ENCODE measurements at regions not wholly inside any gene's neighbourhood (a gene's known extent, or its start where the extent isn't known, plus 50 kb on each side); places are given as distances from the start of the nearest gene placed in this dataset.
"Not testable (repeated sequence)": the region's sequence is repeated elsewhere in the genome, so short reads cannot be mapped to it uniquely, and the experiment has no call there.

- DNase-seq: no peak
Measured at GRCh38 chr13:87878706-87879105, 207.5 kb downstream of the SLITRK5 start.

GRCh38 chr13:87884884-87885283 lies 213.7 kb downstream of the SLITRK5 start:
- no peak for DNase-seq

- no peak for DNase-seq
Measured at GRCh38 chr13:87887459-87888123, 216.4 kb downstream of the SLITRK5 start.

GRCh38 chr13:87889254-87889653 lies 218.1 kb downstream of the SLITRK5 start:
- no peak for DNase-seq

- no peak for DNase-seq
Measured at GRCh38 chr13:87893186-87893585, 222.0 kb downstream of the SLITRK5 start.

- no peak for DNase-seq
Measured at GRCh38 chr13:87894059-87894458, 222.9 kb downstream of the SLITRK5 start.

- no peak for DNase-seq
Measured at GRCh38 chr13:87903553-87903952, 232.4 kb downstream of the SLITRK5 start.

GRCh38 chr13:87906411-87906810 lies 235.2 kb downstream of the SLITRK5 start:
- no peak for DNase-seq

- no peak for DNase-seq
Measured at GRCh38 chr13:87907202-87907601, 236.0 kb downstream of the SLITRK5 start.

GRCh38 chr13:87919956-87920355 lies 248.8 kb downstream of the SLITRK5 start:
- no peak for DNase-seq

GRCh38 chr13:87923753-87924152 lies 252.6 kb downstream of the SLITRK5 start:
- no peak for DNase-seq

- no peak for DNase-seq
Measured at GRCh38 chr13:87925006-87925405, 253.8 kb downstream of the SLITRK5 start.

- no peak for DNase-seq
Measured at GRCh38 chr13:87940776-87941175, 269.6 kb downstream of the SLITRK5 start.

- no peak for DNase-seq
Measured at GRCh38 chr13:87941226-87941625, 270.1 kb downstream of the SLITRK5 start.

GRCh38 chr13:87942205-87942604 lies 271.0 kb downstream of the SLITRK5 start:
- no peak for DNase-seq

- no peak for DNase-seq
Measured at GRCh38 chr13:87944038-87944437, 272.9 kb downstream of the SLITRK5 start.

- no peak for DNase-seq
Measured at GRCh38 chr13:87952377-87952776, 281.2 kb downstream of the SLITRK5 start.

- no peak for DNase-seq
Measured at GRCh38 chr13:87953381-87953780, 282.2 kb downstream of the SLITRK5 start.

- DNase-seq: no peak
Measured at GRCh38 chr13:87954091-87954490, 282.9 kb downstream of the SLITRK5 start.

- DNase-seq: no peak
Measured at GRCh38 chr13:87961546-87961945, 290.4 kb downstream of the SLITRK5 start.

- DNase-seq: no peak
Measured at GRCh38 chr13:87972568-87972967, 301.4 kb downstream of the SLITRK5 start.

- no peak for DNase-seq
Measured at GRCh38 chr13:87975035-87975434, 303.9 kb downstream of the SLITRK5 start.

GRCh38 chr13:87976650-87977049 lies 305.5 kb downstream of the SLITRK5 start:
- not testable (repeated sequence) for DNase-seq

- DNase-seq: no peak
Measured at GRCh38 chr13:87981416-87981815, 310.2 kb downstream of the SLITRK5 start.

GRCh38 chr13:87982400-87982799 lies 311.2 kb downstream of the SLITRK5 start:
- no peak for DNase-seq

All from activated CD4-positive, alpha-beta T cell treated with anti-CD3 and anti-CD28 coated beads, Interleukin-2, amount 50 U/mL, for 16 hours (primary cell).